Activated CD4-positive, CD25-positive, alpha-beta regulatory T cell treated with anti-CD3 and anti-CD28 coated beads, Interleukin-2, amount 50 U/mL, for 24 hours (primary cell): ENCODE measurements at regions not wholly inside any gene's neighbourhood (a gene's known extent, or its start where the extent isn't known, plus 50 kb on each side); places are given as distances from the start of the nearest gene placed in this dataset.
A peak's percentile ranks its signal among the peaks of the same experiment; 100 is the strongest.
"Not testable (repeated sequence)": the region's sequence is repeated elsewhere in the genome, so short reads cannot be mapped to it uniquely, and the experiment has no call there.

Source experiments
- ATAC-seq, 2 donors: fragments of 150-1000 bp; cut with Tn5 transposase; one replicate each; pipeline ENCODE4 v1.10.0; 2021; ENCODE audit warnings: mild to moderate bottlenecking in 1 of 2, moderate library complexity in 1 of 2

GRCh38 chr1:219345953-219346352, 172.3 kb downstream of the LYPLAL1 start:
- ATAC-seq: no peak

DNA sequence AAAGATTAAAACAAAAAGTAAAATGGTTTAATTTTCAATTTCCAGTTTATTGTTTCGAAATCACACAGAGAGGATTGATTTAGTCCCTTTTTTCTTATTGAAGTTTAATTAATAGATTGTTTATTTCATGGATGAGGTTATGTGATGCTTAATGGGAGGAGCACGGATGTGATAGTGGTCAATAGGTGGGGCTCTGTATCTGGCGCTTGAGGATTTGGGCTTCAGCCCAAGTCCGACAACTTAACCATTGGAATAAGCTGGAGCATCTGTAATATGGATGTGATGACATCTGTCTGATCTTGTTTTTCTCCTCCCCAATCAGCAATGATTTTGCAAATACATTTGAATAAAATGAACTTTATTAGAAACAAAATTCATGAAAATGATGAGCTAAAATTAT, 169.2 kb downstream of the LYPLAL1 start:
- no peak for ATAC-seq

DNA sequence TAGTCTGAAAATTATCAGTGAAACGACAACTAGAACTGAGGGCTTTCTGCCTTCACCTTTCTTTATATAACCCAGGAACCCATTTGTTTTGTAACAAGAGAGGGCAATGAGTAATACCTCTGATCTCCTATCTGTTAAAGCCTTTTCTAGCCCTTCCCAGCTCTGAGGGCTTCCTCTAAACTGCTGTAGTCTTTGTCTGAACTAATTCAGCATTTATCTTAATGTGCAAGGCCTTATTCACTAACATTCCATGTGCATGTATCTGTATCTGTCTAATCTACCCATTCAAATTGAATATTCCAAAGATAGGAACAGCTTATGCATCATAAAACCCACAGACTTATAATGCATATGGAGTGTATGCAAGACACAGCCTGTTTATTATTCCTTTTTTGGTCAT, 167.1 kb downstream of the LYPLAL1 start:
- no peak for ATAC-seq

DNA sequence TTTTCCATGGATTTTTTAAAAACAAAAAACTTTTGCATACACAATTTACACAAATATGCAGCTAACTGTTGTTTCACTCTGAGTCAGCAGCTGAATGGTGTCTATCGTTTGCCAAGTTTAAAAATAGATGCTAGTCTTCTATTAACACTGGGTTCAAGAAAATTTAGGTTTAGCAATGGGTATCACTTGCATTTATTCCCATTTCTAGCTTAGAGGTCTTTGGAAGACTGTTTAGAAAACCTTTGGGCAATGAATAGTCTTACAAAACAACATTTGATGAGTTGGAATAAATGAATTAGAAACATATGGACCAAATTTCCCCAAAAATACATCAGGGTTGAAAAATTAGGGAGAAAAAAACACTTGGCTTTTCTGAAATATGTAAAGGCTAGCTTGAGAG, 165.8 kb downstream of the LYPLAL1 start:
- no peak for ATAC-seq

GRCh38 chr1:219337588-219337987, 163.9 kb downstream of the LYPLAL1 start:
- no peak for ATAC-seq

GRCh38 chr1:219333626-219334025, 159.9 kb downstream of the LYPLAL1 start:
- no peak for ATAC-seq

DNA sequence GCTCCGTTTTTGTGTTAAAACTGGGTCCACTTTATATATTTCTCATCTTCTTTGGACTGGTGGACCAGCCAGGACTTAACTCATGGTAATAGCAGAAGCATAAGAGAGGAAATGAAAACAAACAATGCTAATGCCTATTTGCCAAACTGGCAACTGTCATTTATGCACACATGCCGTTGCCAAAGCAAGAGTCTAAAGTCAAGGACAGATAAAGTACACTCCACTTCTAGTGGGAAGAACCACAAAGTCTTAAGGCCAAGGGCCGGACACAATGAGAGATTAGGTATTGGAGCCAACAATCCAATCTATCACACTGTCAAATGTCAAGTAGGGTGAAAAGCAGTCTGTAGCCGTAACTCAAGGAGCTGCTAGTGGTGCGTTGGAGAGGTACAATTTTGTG, 157.7 kb downstream of the LYPLAL1 start:
- no peak for ATAC-seq

- no peak for ATAC-seq
These were observed 157.0 kb downstream of the LYPLAL1 start for GRCh38 chr1:219330669-219331068.

DNA sequence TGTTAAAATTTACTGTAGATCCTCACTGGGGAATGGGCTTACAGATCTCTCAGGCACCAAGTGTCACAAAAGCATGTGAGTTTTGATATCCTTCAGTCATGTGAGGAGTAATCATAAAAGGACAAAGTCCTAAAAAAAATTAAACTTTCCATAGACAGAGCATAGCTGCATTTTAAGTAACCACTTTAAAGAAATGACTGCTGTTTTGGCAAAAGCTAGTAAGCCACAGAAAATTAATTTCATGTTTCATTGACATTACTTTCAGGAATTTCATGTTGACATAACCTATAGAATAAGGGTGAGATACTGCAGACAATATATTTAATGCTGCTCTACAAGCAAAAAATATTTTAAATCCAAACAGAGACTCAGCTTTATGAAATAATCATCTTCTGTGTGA, 156.3 kb downstream of the LYPLAL1 start:
- no peak for ATAC-seq

DNA sequence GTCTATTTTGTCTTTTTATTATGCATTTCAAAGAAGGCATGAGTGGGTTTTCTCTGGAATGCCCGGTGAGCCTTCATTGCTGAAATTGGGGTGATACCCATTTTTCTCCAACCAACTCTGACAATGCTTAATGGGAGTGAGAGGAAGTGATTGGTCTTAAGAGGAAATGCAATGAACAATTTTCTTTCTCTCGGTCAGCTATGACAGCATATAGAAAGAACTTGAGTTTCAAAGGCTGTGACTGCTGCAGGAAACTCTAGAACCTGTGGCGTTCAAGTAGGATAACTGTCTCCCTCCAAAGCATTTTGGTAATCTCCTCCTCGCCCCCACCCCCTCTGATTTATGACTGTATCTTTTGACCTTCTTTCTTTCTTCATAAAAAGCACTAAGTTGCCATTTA, 155.9 kb downstream of the LYPLAL1 start:
- ATAC-seq: no peak

GRCh38 chr1:219326843-219327242, 153.2 kb downstream of the LYPLAL1 start:
- ATAC-seq: no peak

DNA sequence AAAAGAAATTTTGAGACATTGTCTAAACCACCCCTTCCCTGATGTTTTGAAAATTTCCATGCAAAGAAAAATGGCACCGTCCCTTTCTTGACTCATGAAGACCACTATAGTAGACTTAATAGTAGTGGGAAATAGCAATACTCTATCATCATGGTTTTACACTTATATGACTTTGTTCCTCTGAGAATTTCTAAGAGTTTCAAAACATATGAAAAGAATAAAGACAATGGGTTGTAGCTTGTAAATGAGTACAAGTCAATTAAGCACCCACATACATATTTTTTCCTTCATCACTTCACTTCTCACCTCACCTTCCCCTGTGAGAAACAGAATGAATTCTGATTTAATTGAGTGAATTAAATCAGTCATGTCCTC, 151.7 kb downstream of the LYPLAL1 start:
- ATAC-seq: peak in 1 of 2 donors; percentile 14

DNA sequence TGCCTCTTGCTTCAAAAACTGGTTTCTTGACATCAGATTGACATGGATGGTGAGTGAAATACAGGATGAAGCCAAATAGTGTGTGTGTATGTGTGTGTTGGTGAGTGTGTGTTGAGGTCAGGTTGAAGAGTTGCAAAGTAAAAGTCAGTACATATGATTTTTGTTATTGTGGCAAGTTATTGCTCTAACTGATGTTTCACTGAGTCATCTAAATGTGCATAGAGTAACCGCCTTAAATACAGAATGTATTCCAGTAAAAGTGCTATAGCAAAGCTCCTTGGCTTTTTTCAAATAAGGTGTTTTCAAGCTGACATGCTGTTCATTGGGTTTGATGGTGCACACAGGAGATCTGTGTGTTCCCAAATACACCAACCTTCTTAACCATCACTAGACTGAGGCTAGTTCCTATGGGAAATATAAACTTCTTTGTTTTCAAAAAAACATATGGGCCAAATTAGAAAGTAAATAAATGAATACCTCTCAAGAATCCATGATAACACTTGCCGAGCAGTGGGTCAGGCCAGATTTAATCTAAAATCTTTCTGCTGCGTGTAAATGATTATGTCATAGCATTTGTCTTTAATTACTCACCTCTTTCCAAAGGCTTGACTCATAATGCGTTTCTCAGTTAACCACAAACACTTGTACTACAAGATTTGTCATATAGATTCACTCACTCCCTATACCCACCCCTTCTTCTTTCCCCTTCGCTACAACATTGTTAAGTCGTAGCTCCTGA, 151.1 kb downstream of the LYPLAL1 start:
- ATAC-seq: peak; percentile 83 to 86

- no peak for ATAC-seq
These were observed 150.5 kb downstream of the LYPLAL1 start for GRCh38 chr1:219324171-219324570.

DNA sequence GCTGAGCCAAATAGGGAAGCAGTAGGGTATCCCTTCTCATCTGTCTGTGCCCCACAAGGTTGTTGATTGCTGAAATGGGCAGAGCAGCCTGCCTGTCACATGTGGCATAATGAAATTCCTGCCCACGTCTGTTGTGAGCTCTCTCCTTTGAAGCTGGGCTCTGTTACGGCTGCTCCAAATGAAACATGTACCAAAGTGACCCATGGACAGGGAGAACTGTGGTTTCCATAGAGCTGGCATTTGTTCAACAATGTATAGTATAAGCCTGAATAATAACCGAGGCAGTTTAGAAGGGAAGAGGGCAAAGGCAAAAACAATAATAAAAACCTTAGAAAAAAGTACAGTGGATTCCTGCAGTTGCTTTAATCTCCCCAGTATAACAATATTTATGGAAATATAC, 149.7 kb downstream of the LYPLAL1 start:
- no peak for ATAC-seq

- no peak for ATAC-seq
These were observed 149.1 kb downstream of the LYPLAL1 start for GRCh38 chr1:219322766-219323165.

GRCh38 chr1:219320563-219320962, 146.9 kb downstream of the LYPLAL1 start:
- not testable (repeated sequence) for ATAC-seq

GRCh38 chr1:219318826-219319225, 145.1 kb downstream of the LYPLAL1 start:
- no peak for ATAC-seq

DNA sequence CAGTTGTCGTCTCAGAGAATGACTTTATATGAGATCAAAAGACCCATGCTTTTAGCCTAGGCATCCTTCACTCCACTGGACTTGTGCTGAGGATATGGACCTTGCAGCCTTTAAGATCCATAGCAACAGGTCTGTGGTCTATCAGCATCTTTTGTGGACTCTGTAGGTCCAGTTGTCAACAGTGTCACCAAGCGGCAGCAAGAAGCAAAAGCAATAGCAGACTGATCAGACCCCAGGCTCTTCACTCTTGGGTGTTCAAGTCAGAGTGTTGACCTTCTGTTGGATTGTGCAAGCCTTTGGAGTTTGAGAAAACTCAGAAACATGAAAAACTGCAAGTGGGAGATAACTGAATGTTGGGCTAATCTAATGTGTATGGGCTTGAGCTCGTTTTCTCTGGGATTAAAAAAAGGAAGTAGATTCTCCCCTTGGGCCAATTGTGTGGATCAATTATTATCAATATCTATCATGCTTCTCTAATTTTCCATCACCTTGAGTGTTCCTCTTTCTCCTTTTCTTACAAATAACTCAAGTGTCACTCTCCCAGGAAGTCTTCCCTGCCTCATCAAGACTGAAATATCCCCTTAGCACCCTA, 144.2 kb downstream of the LYPLAL1 start:
- ATAC-seq: no peak

- ATAC-seq: no peak
These were observed 142.4 kb downstream of the LYPLAL1 start for GRCh38 chr1:219316066-219316465.

- no peak for ATAC-seq
These were observed 140.3 kb downstream of the LYPLAL1 start for GRCh38 chr1:219313961-219314360.

- no peak for ATAC-seq
These were observed 139.3 kb downstream of the LYPLAL1 start for GRCh38 chr1:219312967-219313366.

- ATAC-seq: no peak
These were observed 136.6 kb downstream of the LYPLAL1 start for GRCh38 chr1:219310181-219310728.

GRCh38 chr1:219308367-219308766, 134.7 kb downstream of the LYPLAL1 start:
- ATAC-seq: no peak
